GM12878 (cell line): ENCODE measurements at regions not wholly inside any gene's neighbourhood (a gene's known extent, or its start where the extent isn't known, plus 50 kb on each side); places are given as distances from the start of the nearest gene placed in this dataset.

ENCODE experiments used
- EZH2 ChIP-seq: IDR thresholded peaks from 2 replicates; pipeline ENCODE4 v1.6.1; 2012; ENCODE audit warnings: low read depth, mild to moderate bottlenecking, control low read depth, inconsistent platforms, low read length, borderline replicate concordance; ENCODE audit not compliant: control insufficient read depth
- POLR2AphosphoS5 ChIP-seq: IDR thresholded peaks from 2 replicates; pipeline ENCODE4 v1.6.1; 2011; ENCODE audit warnings: mild to moderate bottlenecking, low read length, inconsistent platforms

GRCh38 chr15:69758810-69759790 lies 306.5 kb downstream of the RPLP1 start:
- TF ChIP-seq POLR2AphosphoS5 (no peak), EZH2 (no peak)
